ENCODE measurements at regions not wholly inside any gene's neighbourhood (a gene's known extent, or its start where the extent isn't known, plus 50 kb on each side); places are given as distances from the start of the nearest gene placed in this dataset.

GRCh38 chr22:27666272-27666997, 135.1 kb downstream of the MN1 start:
- peaks cover 23% of the 10 kb centered on the region for H3K4me1 Mint-ChIP-seq (ENCODE audit: low read depth, unreplicated experiment)

GRCh38 chr22:27667121-27667843, 134.3 kb downstream of the MN1 start:
- DNase-seq (ENCODE audit: low read depth): peak; percentile 95
- H3K36me3 ChIP-seq (ENCODE audit: insufficient read depth, low read length): no peaks in the 10 kb centered on the region
- no peaks in the 10 kb centered on the region for H3K79me2 ChIP-seq (ENCODE audit: insufficient read depth, low read length)
- no peak for TF ChIP-seq CTCF (IDR thresholded peaks at IDR 0.05; ENCODE audit: insufficient read depth, low read depth, low read length)
- no peak for TF ChIP-seq EZH2 (IDR thresholded peaks at IDR 0.05; ENCODE audit: insufficient read depth, low read length)
- H3K4me2 ChIP-seq (ENCODE audit: low read length): peak overlapping the region; percentile 23
- no peak overlapping the region for H3K9ac ChIP-seq (ENCODE audit: low read length)
- Mint-ChIP-seq H3K27ac (ENCODE audit: unreplicated experiment) (no peak overlapping the region), H3K4me1 (ENCODE audit: low read depth, unreplicated experiment) (peaks cover 23% of the 10 kb centered on the region), H3K36me3 (ENCODE audit: low read depth, unreplicated experiment) (no peaks in the 10 kb centered on the region), H3K27me3 (ENCODE audit: low read depth, unreplicated experiment) (no peaks in the 10 kb centered on the region), H3K9me3 (ENCODE audit: unreplicated experiment) (peaks cover 10% of the 10 kb centered on the region), H3K4me3 (ENCODE audit: unreplicated experiment) (no peak overlapping the region)
- H3K27ac ChIP-seq (ENCODE audit: low read depth, low read length): no peak overlapping the region
- H3K4me1 ChIP-seq (ENCODE audit: insufficient read depth, low read length): peaks cover 39% of the 10 kb centered on the region
- H3K4me3 ChIP-seq (ENCODE audit: insufficient read depth, low read depth, low read length): no peak overlapping the region
- H3K27me3 ChIP-seq (ENCODE audit: insufficient read depth, low read length): no peaks in the 10 kb centered on the region
- no peak for FAIRE-seq
- H2AFZ ChIP-seq (ENCODE audit: low read depth, low read length): no peak overlapping the region
- no peaks in the 10 kb centered on the region for H4K20me1 ChIP-seq (ENCODE audit: insufficient read depth, low read length)
- peaks cover 5% of the 10 kb centered on the region for H3K9me3 ChIP-seq (ENCODE audit: insufficient read depth, low read depth, low read length)

More at GRCh38 chr22:27666272-27666997, 135.1 kb downstream of the MN1 start:
- Mint-ChIP-seq H3K9me3 (ENCODE audit: unreplicated experiment) (peaks cover 10% of the 10 kb centered on the region), H3K27ac (ENCODE audit: unreplicated experiment) (no peak overlapping the region), H3K36me3 (ENCODE audit: low read depth, unreplicated experiment) (no peaks in the 10 kb centered on the region), H3K4me3 (ENCODE audit: unreplicated experiment) (no peak overlapping the region), H3K27me3 (ENCODE audit: low read depth, unreplicated experiment) (no peaks in the 10 kb centered on the region)
- Histone ChIP-seq H3K79me2 (ENCODE audit: insufficient read depth, low read length) (no peaks in the 10 kb centered on the region), H3K4me1 (ENCODE audit: insufficient read depth, low read length) (peaks cover 39% of the 10 kb centered on the region), H3K4me2 (ENCODE audit: low read length) (no peak overlapping the region), H3K27ac (ENCODE audit: low read depth, low read length) (no peak overlapping the region), H3K36me3 (ENCODE audit: insufficient read depth, low read length) (no peaks in the 10 kb centered on the region), H3K9me3 (ENCODE audit: insufficient read depth, low read depth, low read length) (peaks cover 5% of the 10 kb centered on the region), H2AFZ (ENCODE audit: low read depth, low read length) (no peak overlapping the region), H3K27me3 (ENCODE audit: insufficient read depth, low read length) (no peaks in the 10 kb centered on the region), H3K9ac (ENCODE audit: low read length) (no peak overlapping the region), H3K4me3 (ENCODE audit: insufficient read depth, low read depth, low read length) (no peak overlapping the region), H4K20me1 (ENCODE audit: insufficient read depth, low read length) (no peaks in the 10 kb centered on the region)
- TF ChIP-seq EZH2 (IDR thresholded peaks at IDR 0.05; ENCODE audit: insufficient read depth, low read length): no peak
- TF ChIP-seq CTCF (IDR thresholded peaks at IDR 0.05; ENCODE audit: insufficient read depth, low read depth, low read length): no peak
- FAIRE-seq (no peak), DNase-seq (ENCODE audit: low read depth) (no peak)

Measured in astrocyte (in vitro differentiated cells and primary cell).